Panc1 (cell line): ENCODE measurements at regions not wholly inside any gene's neighbourhood (a gene's known extent, or its start where the extent isn't known, plus 50 kb on each side); places are given as distances from the start of the nearest gene placed in this dataset.

Experiments
- ATAC-seq: fragments of 200-7000 bp; cut with Tn5 transposase; 2 replicates; pipeline ENCODE4 v1.9.1; 2020; ENCODE audit warnings: mild to moderate bottlenecking, moderate library complexity
- BruUV-seq: library from RNA; stranded (reverse); fragments of 400-500 nt; replicated peaks from 2 replicates; lab custom pipeline; 2021; lab: Mats Ljungman, UMichigan
- CTCF ChIA-PET: fragments of 300-600 bp; sonication (Branson Sonifier 250); formaldehyde crosslinking; loops from one replicate; lab custom pipeline; 2022; ENCODE audit warnings: antibody characterized with exemption; lab: Charles Lee
- POLR2A ChIA-PET: fragments of 300-600 bp; sonication (Branson Sonifier 250); formaldehyde crosslinking; loops from one replicate; lab custom pipeline; 2022; ENCODE audit warnings: antibody characterized with exemption; lab: Charles Lee
- DNase-seq: peaks from one replicate; pipeline ENCODE4 v3.0.0-alpha.2; 2010; ENCODE audit warnings: low read depth, low spot score
- H3K27ac ChIP-seq: 2 replicates; pipeline ENCODE4 v1.5.1; 2011; ENCODE audit warnings: mild to moderate bottlenecking, low read length, inconsistent platforms
- H3K27me3 ChIP-seq: fragments of 200-500 bp; sonication (Bioruptor generic); 2 replicates; pipeline ENCODE4 v1.6.0; 2014; ENCODE audit warnings: low read length, inconsistent platforms; ENCODE audit not compliant: control insufficient read depth, insufficient read depth
- H3K36me3 ChIP-seq: fragments of 200-500 bp; sonication (Bioruptor generic); 2 replicates; pipeline ENCODE4 v1.5.1; 2014; ENCODE audit warnings: inconsistent platforms, mild to moderate bottlenecking, low read length, moderate library complexity; ENCODE audit not compliant: control insufficient read depth, insufficient read depth
- H3K4me1 ChIP-seq: 2 replicates; pipeline ENCODE4 v1.5.1; 2011; ENCODE audit warnings: inconsistent platforms, mild to moderate bottlenecking, low read length, moderate library complexity; ENCODE audit not compliant: control insufficient read depth, insufficient read depth
- H3K4me3 ChIP-seq, 2 experiments: 2 replicates each; pipeline ENCODE4 v1.5.1; 2011 to 2012; ENCODE audit warnings: low read depth in 2 of 2, low read length in 2 of 2, mild to moderate bottlenecking in 2 of 2, inconsistent platforms in 1 of 2, moderate library complexity in 1 of 2
- H3K9me3 ChIP-seq: fragments of 200-500 bp; sonication (Bioruptor generic); 2 replicates; pipeline ENCODE4 v1.5.1; 2014; ENCODE audit warnings: low read depth, mild to moderate bottlenecking, inconsistent platforms, low read length, moderate library complexity; ENCODE audit not compliant: control insufficient read depth, insufficient read depth
- CTCF ChIP-seq: fragments of 450-650 bp; IDR thresholded peaks from 2 replicates; pipeline ENCODE4 v1.5.1; 2017; ENCODE audit warnings: mild to moderate bottlenecking
- POLR2AphosphoS5 ChIP-seq: IDR thresholded peaks from 2 replicates; pipeline ENCODE4 v1.6.1; 2012; ENCODE audit warnings: mild to moderate bottlenecking, low read depth, low read length, moderate library complexity
- REST ChIP-seq, 2 experiments: IDR thresholded peaks; 2 replicates each; pipeline ENCODE4 v1.6.1; 2011 to 2012; ENCODE audit warnings: low read depth in 2 of 2, control low read depth in 1 of 2, low read length in 1 of 2, mild to moderate bottlenecking in 1 of 2, moderate library complexity in 1 of 2; ENCODE audit not compliant: insufficient read depth in 1 of 2
- SIN3A ChIP-seq: IDR thresholded peaks from 2 replicates; pipeline ENCODE4 v1.6.1; 2012; ENCODE audit warnings: low read depth, mild to moderate bottlenecking, low read length, moderate library complexity, borderline replicate concordance; ENCODE audit not compliant: insufficient read depth
- TCF7L2 ChIP-seq: IDR thresholded peaks from 2 replicates; pipeline ENCODE4 v1.6.1; 2011; ENCODE audit warnings: mild to moderate bottlenecking, low read depth, low read length, inconsistent platforms
- in situ Hi-C: cut with HindIII; loops from 2 replicates; pipeline ENCODE4 v1.10.0; 2016; ENCODE audit warnings: low sequenced_read_pairs, low pct_unique_long_range_greater_than_20kb
- intact Hi-C: fragments of 100-400 bp; cut with micrococcal nuclease; formaldehyde crosslinking; loops from one replicate; pipeline ENCODE4 v1.10.0; 2022; ENCODE audit not compliant: unreplicated experiment

GRCh38 chr7:86629-87028 lies 105.7 kb upstream of the FAM20C start:
- POLR2A ChIA-PET = no interaction called here
- no peak overlapping the region for H3K4me3 ChIP-seq
- TF ChIP-seq REST (IDR thresholded peaks at IDR 0.05; ENCODE audit: insufficient read depth in 1 of 2, low read depth in 2 of 2, low read length in 1 of 2) = no peak
- TF ChIP-seq CTCF = no peak
- H3K9me3 ChIP-seq = no peaks in the 10 kb centered on the region
- intact Hi-C loops (no loop called here), in situ Hi-C loops (no loop called here)
- no peaks in the 10 kb centered on the region for H3K27me3 ChIP-seq
- no peak for DNase-seq
- no TSS peak for BruUV-seq
- CTCF ChIA-PET = interaction anchor here (0.5 kb wide), 1 partner anchor 102 kb away, joined by 4 read pairs; no protein-coding TSS in a partner anchor
- no peak for ATAC-seq
- H3K4me1 ChIP-seq = no peaks in the 10 kb centered on the region
- H3K27ac ChIP-seq = no peak overlapping the region
- H3K36me3 ChIP-seq = no peaks in the 10 kb centered on the region

- no peak overlapping the region for H3K4me3 ChIP-seq
- ChIA-PET CTCF (interaction anchor here (0.5 kb wide), 1 partner anchor 102 kb away, joined by 4 read pairs; no protein-coding TSS in a partner anchor), POLR2A (no interaction called here)
- ATAC-seq (no peak), DNase-seq (no peak)
- no TSS peak for BruUV-seq
- in situ Hi-C loops (no loop called here), intact Hi-C loops (no loop called here)
- H3K36me3 ChIP-seq = no peaks in the 10 kb centered on the region
- H3K4me1 ChIP-seq = no peaks in the 10 kb centered on the region
- H3K27ac ChIP-seq = no peak overlapping the region
- no peak for TF ChIP-seq CTCF
- TF ChIP-seq REST (IDR thresholded peaks at IDR 0.05; ENCODE audit: insufficient read depth in 1 of 2, low read depth in 2 of 2, low read length in 1 of 2) = no peak
- no peak for TF ChIP-seq TCF7L2
- TF ChIP-seq SIN3A = no peak
- no peak for TF ChIP-seq POLR2AphosphoS5
- no peaks in the 10 kb centered on the region for H3K9me3 ChIP-seq
- no peaks in the 10 kb centered on the region for H3K27me3 ChIP-seq
Measured at GRCh38 chr7:87047-87446, 105.3 kb upstream of the FAM20C start.
